SK-N-SH (cell line): ENCODE measurements at regions not wholly inside any gene's neighbourhood (a gene's known extent, or its start where the extent isn't known, plus 50 kb on each side); places are given as distances from the start of the nearest gene placed in this dataset.

ENCODE experiments used
- CTCF ChIA-PET: fragments of 300-600, 350-600 bp; formaldehyde crosslinking; extraction: SDS; loops from one replicate; lab custom pipeline; 2021; lab: Yijun Ruan, JAX
- POLR2A ChIA-PET: fragments of 350-600 bp; sonication (Branson Sonifier 250); formaldehyde crosslinking; extraction: SDS; loops from one replicate; lab custom pipeline; 2020; ENCODE audit warnings: antibody characterized with exemption, inconsistent platforms; lab: Yijun Ruan, JAX
- DNase-seq: peaks from one replicate; pipeline ENCODE4 v3.0.0; 2012
- H2AFZ ChIP-seq: fragments of 200-600 bp; sonication (generic); 2 replicates; pipeline ENCODE4 v1.8.1; 2016; ENCODE audit warnings: antibody characterized with exemption, mild to moderate bottlenecking, low read depth
- H3F3A ChIP-seq: fragments of 200-600 bp; sonication (generic); replicated peaks from 2 replicates; pipeline ENCODE3; 2016; ENCODE audit warnings: antibody characterized with exemption, mild to moderate bottlenecking; ENCODE audit not compliant: insufficient read depth
- H3K27ac ChIP-seq, 2 experiments: fragments of 200-500 bp in 1 of 2; fragments of 200-600 bp in 1 of 2; sonication (Bioruptor generic) in 1 of 2; sonication (generic), shearing (Covaris generic) in 1 of 2; 2 replicates each; pipeline versions ENCODE4 v1.5.1 to v1.6.1; 2014 to 2016; ENCODE audit warnings: low read depth in 2 of 2, inconsistent platforms in 1 of 2, low read length in 1 of 2, mild to moderate bottlenecking in 1 of 2, mixed read lengths in 1 of 2
- H3K27me3 ChIP-seq: fragments of 200-600 bp; sonication (generic), shearing (Covaris generic); 2 replicates; pipeline ENCODE4 v1.6.1; 2016; ENCODE audit warnings: mixed run types; ENCODE audit not compliant: insufficient read depth
- H3K36me3 ChIP-seq, 2 experiments: fragments of 200-500 bp in 1 of 2; fragments of 200-600 bp in 1 of 2; sonication (Bioruptor generic) in 1 of 2; sonication (generic) in 1 of 2; replicated peaks in 1 of 2; 2 replicates each; pipeline versions ENCODE3 to v1.5.1; 2014 to 2016; ENCODE audit warnings: low read length in 1 of 2, mild to moderate bottlenecking in 1 of 2; ENCODE audit not compliant: insufficient read depth in 2 of 2, control insufficient read depth in 1 of 2
- H3K4me1 ChIP-seq, 2 experiments: fragments of 200-500 bp in 1 of 2; fragments of 200-600 bp in 1 of 2; sonication (Bioruptor generic) in 1 of 2; sonication (generic), shearing (Covaris generic) in 1 of 2; 2 replicates each; pipeline versions ENCODE4 v1.5.1 to v1.6.1; 2014 to 2016; ENCODE audit warnings: low read depth in 1 of 2, low read length in 1 of 2, mixed run types in 1 of 2; ENCODE audit not compliant: insufficient read depth in 2 of 2, control insufficient read depth in 1 of 2
- H3K4me2 ChIP-seq: fragments of 200-600 bp; sonication (generic), shearing (Covaris generic); 2 replicates; pipeline ENCODE4 v1.6.1; 2017; ENCODE audit warnings: mixed run types
- H3K4me3 ChIP-seq, 2 experiments: fragments of 200-500 bp in 1 of 2; fragments of 200-600 bp in 1 of 2; sonication (Bioruptor generic) in 1 of 2; sonication (generic), shearing (Covaris generic) in 1 of 2; 2 replicates each; pipeline versions ENCODE4 v1.5.1 to v1.8.1; 2014 to 2016; ENCODE audit warnings: low read depth in 2 of 2, inconsistent platforms in 1 of 2, low read length in 1 of 2, mild to moderate bottlenecking in 1 of 2, mixed read lengths in 1 of 2, moderate library complexity in 1 of 2
- H3K79me2 ChIP-seq: fragments of 200-600 bp; sonication (generic); 2 replicates; pipeline ENCODE4 v1.8.1; 2017; ENCODE audit warnings: mild to moderate bottlenecking; ENCODE audit not compliant: insufficient read depth
- H3K9ac ChIP-seq: fragments of 200-600 bp; sonication (generic); 2 replicates; pipeline ENCODE4 v1.6.1; 2017; ENCODE audit warnings: mixed run types
- H3K9me2 ChIP-seq: fragments of 200-600 bp; sonication (generic); 2 replicates; pipeline ENCODE4 v1.6.1; 2017; ENCODE audit warnings: mixed run types
- H3K9me3 ChIP-seq: fragments of 200-600 bp; sonication (generic); 2 replicates; pipeline ENCODE4 v1.6.1; 2017; ENCODE audit warnings: mixed run types, mild to moderate bottlenecking, moderate library complexity
- H4K20me1 ChIP-seq: fragments of 200-600 bp; sonication (generic); 2 replicates; pipeline ENCODE4 v1.6.1; 2017; ENCODE audit warnings: mild to moderate bottlenecking, mixed run types; ENCODE audit not compliant: insufficient read depth
- CHD2 ChIP-seq: fragments of 150-350 bp; IDR thresholded peaks from 2 replicates; pipeline ENCODE4 v1.6.1; 2018; ENCODE audit warnings: low read length; ENCODE audit not compliant: partially characterized antibody
- CTCF ChIP-seq: fragments of 200-600 bp; sonication (generic); IDR thresholded peaks from 2 replicates; pipeline ENCODE4 v1.6.1; 2017; ENCODE audit warnings: antibody characterized with exemption, mild to moderate bottlenecking, moderate library complexity
- ELF1 ChIP-seq: IDR thresholded peaks from 2 replicates; pipeline ENCODE4 v1.4.0; 2012
- EZH2phosphoT487 ChIP-seq: fragments of 200-600 bp; sonication (generic); IDR thresholded peaks from 2 replicates; pipeline ENCODE4 v1.6.1; 2017; ENCODE audit warnings: low read depth, mixed run types, mild to moderate bottlenecking, antibody characterized with exemption, moderate library complexity, borderline replicate concordance
- FOSL2 ChIP-seq: IDR thresholded peaks from 2 replicates; pipeline ENCODE4 v1.4.0; 2012; ENCODE audit warnings: low read depth, mild to moderate bottlenecking, moderate library complexity, borderline replicate concordance
- FOXM1 ChIP-seq: IDR thresholded peaks from 2 replicates; pipeline ENCODE4 v1.4.0; 2012; ENCODE audit warnings: low read depth, mild to moderate bottlenecking
- GABPA ChIP-seq: IDR thresholded peaks from 2 replicates; pipeline ENCODE4 v1.4.0; 2012; ENCODE audit warnings: low read depth, mild to moderate bottlenecking
- IRF3 ChIP-seq: fragments of 150-350 bp; IDR thresholded peaks from 2 replicates; pipeline ENCODE4 v1.6.1; 2016; ENCODE audit warnings: mild to moderate bottlenecking, low read depth, low read length
- NFIC ChIP-seq: IDR thresholded peaks from 2 replicates; pipeline ENCODE4 v1.4.0; 2012; ENCODE audit warnings: borderline replicate concordance
- POLR2AphosphoS5 ChIP-seq: IDR thresholded peaks from 2 replicates; pipeline ENCODE4 v1.6.1; 2012; ENCODE audit warnings: low read depth, low read length
- RCOR1 ChIP-seq: fragments of 150-350 bp; IDR thresholded peaks from 2 replicates; pipeline ENCODE4 v1.6.1; 2017; ENCODE audit warnings: antibody characterized with exemption, low read length
- RFX5 ChIP-seq: IDR thresholded peaks from 2 replicates; pipeline ENCODE4 v1.6.1; 2012; ENCODE audit warnings: mild to moderate bottlenecking, improper control_type of control experiment, low read length
- USF2 ChIP-seq: fragments of 150-350 bp; IDR thresholded peaks from 2 replicates; pipeline ENCODE4 v1.6.1; 2017; ENCODE audit warnings: antibody characterized with exemption, low read length, low read depth, borderline replicate concordance
- YY1 ChIP-seq: IDR thresholded peaks from 2 replicates; pipeline ENCODE4 v1.4.0; 2012; ENCODE audit warnings: low read depth, mild to moderate bottlenecking
- WGBS: methylation state at CpG from one replicate; pipeline ENCODE4 v1.1.6; 2017; ENCODE audit warnings: low lambda C conversion rate; 5-methylcytosine and 5-hydroxymethylcytosine counted together

- no peak for TF ChIP-seq USF2
- TF ChIP-seq POLR2AphosphoS5 = no peak
- peak; percentile 79 for TF ChIP-seq NFIC
- TF ChIP-seq ELF1 = no peak
- TF ChIP-seq, all 33 proteins: peak for 9
Measured at GRCh38 chr4:138448169-138448568, 206.0 kb upstream of the SLC7A11 start (continued).

GRCh38 chr4:138446456-138446855, 204.3 kb upstream of the SLC7A11 start:
- TF ChIP-seq USF2 (no peak), RCOR1 (no peak), IRF3 (no peak), CTCF (no peak), CHD2 (no peak), YY1 (no peak), EZH2phosphoT487 (no peak), GABPA (no peak), FOSL2 (no peak), FOXM1 (no peak), RFX5 (no peak)

More at GRCh38 chr4:138446456-138446855, 204.3 kb upstream of the SLC7A11 start:
- H3K36me3 ChIP-seq = no peaks in the 10 kb centered on the region
- no peak overlapping the region for H3K9ac ChIP-seq
- 95% methylated on average over 5 of the region's 5 CpGs for WGBS
- H3K27me3 ChIP-seq = no peaks in the 10 kb centered on the region
- H3K9me3 ChIP-seq = no peaks in the 10 kb centered on the region
- H3F3A ChIP-seq = peaks cover 7% of the 10 kb centered on the region
- H3K27ac ChIP-seq = no peak overlapping the region
- H3K4me3 ChIP-seq = no peak overlapping the region
- POLR2A ChIA-PET = no interaction called here
- H3K4me2 ChIP-seq = no peak overlapping the region
- CTCF ChIA-PET = no interaction called here
- H3K9me2 ChIP-seq = no peaks in the 10 kb centered on the region
- no peaks in the 10 kb centered on the region for H3K79me2 ChIP-seq
- H4K20me1 ChIP-seq = no peaks in the 10 kb centered on the region
- H3K4me1 ChIP-seq = no peaks in the 10 kb centered on the region
- H2AFZ ChIP-seq = no peak overlapping the region
- no peak for DNase-seq
